GM12878 (cell line): ENCODE measurements at regions not wholly inside any gene's neighbourhood (a gene's known extent, or its start where the extent isn't known, plus 50 kb on each side); places are given as distances from the start of the nearest gene placed in this dataset.

Experiments used
- ATAC-seq: fragments of 200-7000 bp; cut with Tn5 transposase; 3 replicates; pipeline ENCODE4 v1.9.1; 2020; ENCODE audit warnings: mild to moderate bottlenecking, moderate library complexity
- BruUV-seq: library from RNA; stranded (reverse); fragments of 400-500 nt; replicated peaks from 2 replicates; lab custom pipeline; 2021; lab: Mats Ljungman, UMichigan
- CTCF ChIA-PET: fragments of 300-600 bp; sonication (Branson Sonifier 250); formaldehyde crosslinking; extraction: SDS; loops from one replicate; lab custom pipeline; 2021; ENCODE audit warnings: inconsistent platforms; lab: Yijun Ruan, JAX
- POLR2A ChIA-PET: fragments of 350-600 bp; formaldehyde crosslinking; extraction: SDS; loops from one replicate; lab custom pipeline; 2021; ENCODE audit warnings: inconsistent platforms; lab: Charles Lee
- RAD21 ChIA-PET: fragments of 300-600 bp; sonication (Branson Sonifier 250); formaldehyde crosslinking; loops from one replicate; lab custom pipeline; 2023; ENCODE audit warnings: antibody characterized with exemption; ENCODE audit not compliant: unreplicated experiment; lab: Charles Lee
- SMC1A ChIA-PET: fragments of 300-600 bp; sonication (Branson Sonifier 250); formaldehyde crosslinking; loops from one replicate; lab custom pipeline; 2023; ENCODE audit not compliant: unreplicated experiment, uncharacterized antibody; lab: Charles Lee
- DNase-seq: peaks from one replicate; pipeline ENCODE4 v3.0.0-alpha.2; 2011; ENCODE audit warnings: low read depth, low spot score
- FAIRE-seq: peaks from 3 replicates; lab custom pipeline; 2011; peaks lifted over from hg19 to GRCh38; lab: Jason Lieb, UNC
- H2AFZ ChIP-seq: 2 replicates; pipeline ENCODE4 v1.6.0; 2011; ENCODE audit warnings: low read depth, low read length, control low read depth; ENCODE audit not compliant: control insufficient read depth
- H3K27ac ChIP-seq: 2 replicates; pipeline ENCODE4 v1.5.1; 2011; ENCODE audit warnings: control low read depth; ENCODE audit not compliant: control insufficient read depth, insufficient read depth
- H3K27me3 ChIP-seq, 2 experiments: replicated peaks in 1 of 2; 2 replicates each; pipeline versions ENCODE4 v1.6.0 to v1.6.1; 2011; ENCODE audit warnings: low read length in 1 of 2; ENCODE audit not compliant: control insufficient read depth in 2 of 2, insufficient read depth in 2 of 2
- H3K36me3 ChIP-seq, 2 experiments: 2 replicates each; pipeline ENCODE4 v1.5.1; 2011; ENCODE audit warnings: low read length in 1 of 2; ENCODE audit not compliant: control insufficient read depth in 2 of 2, insufficient read depth in 2 of 2
- H3K4me1 ChIP-seq: 2 replicates; pipeline ENCODE4 v1.6.1; 2011; ENCODE audit warnings: mild to moderate bottlenecking, low read length, moderate library complexity, mixed read lengths; ENCODE audit not compliant: control insufficient read depth, insufficient read depth
- H3K4me2 ChIP-seq: 2 replicates; pipeline ENCODE4 v1.6.0; 2011; ENCODE audit warnings: control low read depth; ENCODE audit not compliant: control insufficient read depth, insufficient read depth
- H3K4me3 ChIP-seq: fragments of 200-600 bp; sonication (generic); 2 replicates; pipeline ENCODE4 v1.5.1; 2016
- H3K79me2 ChIP-seq: 2 replicates; pipeline ENCODE4 v1.6.0; 2011; ENCODE audit warnings: low read length; ENCODE audit not compliant: control insufficient read depth, insufficient read depth
- H3K9ac ChIP-seq: 2 replicates; pipeline ENCODE4 v1.8.0; 2011; ENCODE audit warnings: low read length, control low read depth, mixed read lengths; ENCODE audit not compliant: control insufficient read depth, insufficient read depth
- H3K9me3 ChIP-seq: replicated peaks from 3 replicates; pipeline ENCODE4 v1.5.1; 2011; ENCODE audit warnings: mild to moderate bottlenecking, low read length; ENCODE audit not compliant: control insufficient read depth, insufficient read depth
- H4K20me1 ChIP-seq: 2 replicates; pipeline ENCODE4 v1.6.0; 2011; ENCODE audit not compliant: control insufficient read depth, insufficient read depth
- BCLAF1 ChIP-seq: fragments of 450-650 bp; IDR thresholded peaks from 2 replicates; pipeline ENCODE4 v1.6.1; 2017; ENCODE audit warnings: antibody characterized with exemption, mild to moderate bottlenecking, moderate library complexity
- BHLHE40 ChIP-seq, 2 experiments: fragments of 450-650 bp in 1 of 2; IDR thresholded peaks; 2 replicates each; pipeline ENCODE4 v1.6.1; 2011 to 2017; ENCODE audit warnings: low read depth in 2 of 2, borderline replicate concordance in 1 of 2, improper control_type of control experiment in 1 of 2, low read length in 1 of 2, mild to moderate bottlenecking in 1 of 2
- CHD1 ChIP-seq: IDR thresholded peaks from 2 replicates; pipeline ENCODE4 v1.6.1; 2012; ENCODE audit warnings: low read depth, low read length, improper control_type of control experiment
- CHD2 ChIP-seq: IDR thresholded peaks from 2 replicates; pipeline ENCODE4 v1.6.1; 2011; ENCODE audit warnings: low read depth, low read length, improper control_type of control experiment, borderline replicate concordance
- CREB1 ChIP-seq: IDR thresholded peaks from 2 replicates; pipeline ENCODE4 v1.6.1; 2012; ENCODE audit warnings: low read depth, mild to moderate bottlenecking, inconsistent platforms
- ETV6 ChIP-seq, 2 experiments: fragments of 450-650 bp in 1 of 2; IDR thresholded peaks in 1 of 2; conservative IDR thresholded peaks in 1 of 2; 2 replicates each; pipeline ENCODE4 v1.6.1; 2014; ENCODE audit warnings: antibody characterized with exemption in 1 of 2, borderline replicate concordance in 1 of 2, low read depth in 1 of 2, mild to moderate bottlenecking in 1 of 2, moderate library complexity in 1 of 2
- HDAC6 ChIP-seq: fragments of 200-600 bp; sonication (generic); IDR thresholded peaks from one replicate; pipeline ENCODE4 v1.8.0; 2017; ENCODE audit warnings: antibody characterized with exemption; ENCODE audit not compliant: unreplicated experiment
- PAX8 ChIP-seq: fragments of 450-650 bp; IDR thresholded peaks from 2 replicates; pipeline ENCODE4 v1.6.1; 2017; ENCODE audit warnings: mild to moderate bottlenecking, moderate library complexity
- SMC3 ChIP-seq: IDR thresholded peaks from 2 replicates; pipeline ENCODE4 v1.6.1; 2011; ENCODE audit warnings: low read length, improper control_type of control experiment, borderline replicate concordance
- SPI1 ChIP-seq: IDR thresholded peaks from 2 replicates; pipeline ENCODE4 v1.6.1; 2011; ENCODE audit warnings: low read depth, mild to moderate bottlenecking, low read length, moderate library complexity, borderline replicate concordance; ENCODE audit not compliant: insufficient read depth
- SREBF1 ChIP-seq: IDR thresholded peaks from 2 replicates; pipeline ENCODE4 v1.6.1; 2012; ENCODE audit warnings: mild to moderate bottlenecking, low read length
- STAT3 ChIP-seq: IDR thresholded peaks from 2 replicates; pipeline ENCODE4 v1.6.1; 2011; ENCODE audit warnings: low read depth, low read length, improper control_type of control experiment
- SUPT20H ChIP-seq: IDR thresholded peaks from 2 replicates; pipeline ENCODE4 v1.6.1; 2011; ENCODE audit warnings: low read depth, mild to moderate bottlenecking, low read length, moderate library complexity, borderline replicate concordance; ENCODE audit not compliant: control insufficient read depth
- TAF1 ChIP-seq: IDR thresholded peaks from 2 replicates; pipeline ENCODE4 v1.6.1; 2011; ENCODE audit warnings: mild to moderate bottlenecking, low read depth, low read length, borderline replicate concordance
- ZBTB33 ChIP-seq: fragments of 450-650 bp; IDR thresholded peaks from 2 replicates; pipeline ENCODE4 v1.6.1; 2017; ENCODE audit warnings: mild to moderate bottlenecking
- ZNF384 ChIP-seq: IDR thresholded peaks from 2 replicates; pipeline ENCODE4 v1.6.1; 2012; ENCODE audit warnings: low read depth, mild to moderate bottlenecking, low read length, improper control_type of control experiment, borderline replicate concordance
- WGBS: methylation state at CpG from one replicate; pipeline ENCODE4 v1.1.6; 2016; ENCODE audit warnings: low lambda C conversion rate; ENCODE audit not compliant: insufficient replicate concordance, insufficient coverage; ENCODE audit errors: missing lambda C conversion rate; 5-methylcytosine and 5-hydroxymethylcytosine counted together
- in situ Hi-C: fragments of 300-500 bp; cut with MboI; formaldehyde crosslinking; loops from 9 replicates; pipeline ENCODE4 v1.14.3; 2018; ENCODE audit warnings: mixed read lengths
- intact Hi-C: fragments of 100-400 bp; cut with micrococcal nuclease; formaldehyde crosslinking; loops from one replicate; pipeline ENCODE4 v1.14.2; 2022; ENCODE audit not compliant: unreplicated experiment
- TF ChIP-seq, protein P1 (sequence below): IDR thresholded peaks from 2 replicates; pipeline ENCODE4 v1.6.1; 2011; ENCODE audit warnings: mild to moderate bottlenecking, low read depth, low read length, moderate library complexity; ENCODE audit not compliant: insufficient replicate concordance

- TF ChIP-seq TAF1 (no peak), CHD2 (no peak)
Observed at GRCh38 chr21:16186742-16187141, 457.0 kb downstream of the USP25 start (continued).

DNA sequence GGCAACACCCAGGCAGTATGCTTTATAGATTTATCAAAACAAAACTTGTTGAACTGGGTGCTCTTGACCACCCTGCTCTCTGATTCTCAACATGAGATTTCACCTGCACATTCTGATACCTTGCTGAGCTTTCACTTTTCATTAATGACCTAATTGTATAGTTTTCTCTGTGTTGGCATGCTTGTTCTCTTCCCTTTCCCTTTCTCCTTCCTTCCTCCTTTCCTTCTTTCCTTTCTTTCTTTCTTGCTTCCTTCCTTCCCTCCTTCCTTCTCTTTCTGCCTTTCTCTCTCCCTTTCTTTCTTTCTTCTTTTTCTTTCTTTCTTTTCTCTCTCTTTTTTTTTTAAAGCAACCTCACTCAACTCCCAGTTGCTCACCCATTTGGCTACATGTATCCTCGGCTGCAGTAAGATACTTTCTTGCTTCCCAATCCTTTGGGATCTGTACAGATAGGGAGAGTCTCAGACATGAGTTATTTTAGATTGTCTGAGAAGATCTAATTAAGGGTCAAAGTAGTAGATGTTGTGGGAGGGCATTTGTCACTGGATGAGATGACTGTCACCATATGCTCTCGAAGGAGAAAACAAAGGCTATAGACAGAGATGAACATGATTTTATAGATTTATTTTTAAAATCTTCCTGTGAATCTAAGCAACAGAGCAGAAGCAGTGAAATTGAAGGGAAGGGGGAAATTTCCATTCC is 458.0 kb downstream of the USP25 start:
- peak; percentile 28; the same call in 1 of the 3 replicates for ATAC-seq
- no peaks in the 10 kb centered on the region for H3K79me2 ChIP-seq
- H3K27ac ChIP-seq = no peak overlapping the region
- H3K36me3 ChIP-seq = no peaks in the 10 kb centered on the region
- H3K9me3 ChIP-seq = no peaks in the 10 kb centered on the region
- 0% methylated on average over 2 of the region's 2 CpGs for WGBS
- no peak overlapping the region for H2AFZ ChIP-seq
- H3K4me3 ChIP-seq = no peak overlapping the region
- BruUV-seq = no TSS peak
- no peaks in the 10 kb centered on the region for H4K20me1 ChIP-seq
- no peaks in the 10 kb centered on the region for H3K27me3 ChIP-seq
- H3K4me2 ChIP-seq = no peak overlapping the region
- in situ Hi-C loops = no loop called here
- no peaks in the 10 kb centered on the region for H3K4me1 ChIP-seq
- intact Hi-C loops = no loop called here
- CTCF ChIA-PET = no interaction called here
- RAD21 ChIA-PET = no interaction called here
- POLR2A ChIA-PET = no interaction called here
- DNase-seq = no peak
- no peak for FAIRE-seq
- SMC1A ChIA-PET = no interaction called here
- H3K9ac ChIP-seq = no peak overlapping the region
- TF ChIP-seq CHD1 (no peak), HDAC6 (no peak), SPI1 (no peak), STAT3 (no peak), BHLHE40 (IDR thresholded peaks at IDR 0.05; ENCODE audit: borderline replicate concordance in 1 of 2, low read depth in 2 of 2, low read length in 1 of 2) (no peak), ZNF384 (no peak), CREB1 (no peak), ETV6 (conservative IDR thresholded peaks at IDR 0.05 in 1 of 2, IDR thresholded peaks at IDR 0.05 in 1 of 2; ENCODE audit: borderline replicate concordance in 1 of 2, low read depth in 1 of 2) (no peak), PAX8 (no peak), SREBF1 (no peak), BCLAF1 (no peak), SUPT20H (no peak), ZBTB33 (no peak), SMC3 (no peak)
- TF ChIP-seq, protein P1, sequence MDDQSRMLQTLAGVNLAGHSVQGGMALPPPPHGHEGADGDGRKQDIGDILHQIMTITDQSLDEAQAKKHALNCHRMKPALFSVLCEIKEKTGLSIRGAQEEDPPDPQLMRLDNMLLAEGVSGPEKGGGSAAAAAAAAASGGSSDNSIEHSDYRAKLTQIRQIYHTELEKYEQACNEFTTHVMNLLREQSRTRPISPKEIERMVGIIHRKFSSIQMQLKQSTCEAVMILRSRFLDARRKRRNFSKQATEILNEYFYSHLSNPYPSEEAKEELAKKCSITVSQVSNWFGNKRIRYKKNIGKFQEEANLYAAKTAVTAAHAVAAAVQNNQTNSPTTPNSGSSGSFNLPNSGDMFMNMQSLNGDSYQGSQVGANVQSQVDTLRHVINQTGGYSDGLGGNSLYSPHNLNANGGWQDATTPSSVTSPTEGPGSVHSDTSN = no peak
